GM12878 (cell line): ENCODE measurements at regions not wholly inside any gene's neighbourhood (a gene's known extent, or its start where the extent isn't known, plus 50 kb on each side); places are given as distances from the start of the nearest gene placed in this dataset.

Experiments used
- ATAC-seq: fragments of 200-7000 bp; cut with Tn5 transposase; 3 replicates; pipeline ENCODE4 v1.9.1; 2020; ENCODE audit warnings: mild to moderate bottlenecking, moderate library complexity
- BruUV-seq: library from RNA; stranded (reverse); fragments of 400-500 nt; replicated peaks from 2 replicates; lab custom pipeline; 2021; lab: Mats Ljungman, UMichigan
- CTCF ChIA-PET: fragments of 300-600 bp; sonication (Branson Sonifier 250); formaldehyde crosslinking; extraction: SDS; loops from one replicate; lab custom pipeline; 2021; ENCODE audit warnings: inconsistent platforms; lab: Yijun Ruan, JAX
- POLR2A ChIA-PET: fragments of 350-600 bp; formaldehyde crosslinking; extraction: SDS; loops from one replicate; lab custom pipeline; 2021; ENCODE audit warnings: inconsistent platforms; lab: Charles Lee
- RAD21 ChIA-PET: fragments of 300-600 bp; sonication (Branson Sonifier 250); formaldehyde crosslinking; loops from one replicate; lab custom pipeline; 2023; ENCODE audit warnings: antibody characterized with exemption; ENCODE audit not compliant: unreplicated experiment; lab: Charles Lee
- SMC1A ChIA-PET: fragments of 300-600 bp; sonication (Branson Sonifier 250); formaldehyde crosslinking; loops from one replicate; lab custom pipeline; 2023; ENCODE audit not compliant: unreplicated experiment, uncharacterized antibody; lab: Charles Lee
- DNase-seq: peaks from one replicate; pipeline ENCODE4 v3.0.0-alpha.2; 2011; ENCODE audit warnings: low read depth, low spot score
- FAIRE-seq: peaks from 3 replicates; lab custom pipeline; 2011; peaks lifted over from hg19 to GRCh38; lab: Jason Lieb, UNC
- H2AFZ ChIP-seq: 2 replicates; pipeline ENCODE4 v1.6.0; 2011; ENCODE audit warnings: low read depth, low read length, control low read depth; ENCODE audit not compliant: control insufficient read depth
- H3K27ac ChIP-seq: 2 replicates; pipeline ENCODE4 v1.5.1; 2011; ENCODE audit warnings: control low read depth; ENCODE audit not compliant: control insufficient read depth, insufficient read depth
- H3K27me3 ChIP-seq, 2 experiments: replicated peaks in 1 of 2; 2 replicates each; pipeline versions ENCODE4 v1.6.0 to v1.6.1; 2011; ENCODE audit warnings: low read length in 1 of 2; ENCODE audit not compliant: control insufficient read depth in 2 of 2, insufficient read depth in 2 of 2
- H3K36me3 ChIP-seq, 2 experiments: 2 replicates each; pipeline ENCODE4 v1.5.1; 2011; ENCODE audit warnings: low read length in 1 of 2; ENCODE audit not compliant: control insufficient read depth in 2 of 2, insufficient read depth in 2 of 2
- H3K4me1 ChIP-seq: 2 replicates; pipeline ENCODE4 v1.6.1; 2011; ENCODE audit warnings: mild to moderate bottlenecking, low read length, moderate library complexity, mixed read lengths; ENCODE audit not compliant: control insufficient read depth, insufficient read depth
- H3K4me2 ChIP-seq: 2 replicates; pipeline ENCODE4 v1.6.0; 2011; ENCODE audit warnings: control low read depth; ENCODE audit not compliant: control insufficient read depth, insufficient read depth
- H3K4me3 ChIP-seq: fragments of 200-600 bp; sonication (generic); 2 replicates; pipeline ENCODE4 v1.5.1; 2016
- H3K79me2 ChIP-seq: 2 replicates; pipeline ENCODE4 v1.6.0; 2011; ENCODE audit warnings: low read length; ENCODE audit not compliant: control insufficient read depth, insufficient read depth
- H3K9ac ChIP-seq: 2 replicates; pipeline ENCODE4 v1.8.0; 2011; ENCODE audit warnings: low read length, control low read depth, mixed read lengths; ENCODE audit not compliant: control insufficient read depth, insufficient read depth
- H3K9me3 ChIP-seq: replicated peaks from 3 replicates; pipeline ENCODE4 v1.5.1; 2011; ENCODE audit warnings: mild to moderate bottlenecking, low read length; ENCODE audit not compliant: control insufficient read depth, insufficient read depth
- H4K20me1 ChIP-seq: 2 replicates; pipeline ENCODE4 v1.6.0; 2011; ENCODE audit not compliant: control insufficient read depth, insufficient read depth
- CHD2 ChIP-seq: IDR thresholded peaks from 2 replicates; pipeline ENCODE4 v1.6.1; 2011; ENCODE audit warnings: low read depth, low read length, improper control_type of control experiment, borderline replicate concordance
- EGR1 ChIP-seq, 2 experiments: IDR thresholded peaks; 1 replicate in 1 of 2; 2 replicates in 1 of 2; pipeline ENCODE4 v1.6.1; 2011 to 2012; ENCODE audit warnings: low read depth in 2 of 2, low read length in 2 of 2, borderline replicate concordance in 1 of 2, mild to moderate bottlenecking in 1 of 2, moderate library complexity in 1 of 2
- ESRRA ChIP-seq: IDR thresholded peaks from 2 replicates; pipeline ENCODE4 v1.6.1; 2012; ENCODE audit warnings: mild to moderate bottlenecking, low read length, improper control_type of control experiment
- MTA2 ChIP-seq: fragments of 450-650 bp; IDR thresholded peaks from 2 replicates; pipeline ENCODE4 v1.6.1; 2016; ENCODE audit warnings: low read depth, mild to moderate bottlenecking, moderate library complexity
- NR2C1 ChIP-seq: fragments of 450-650 bp; IDR thresholded peaks from 2 replicates; pipeline ENCODE4 v1.6.1; 2017; ENCODE audit warnings: antibody characterized with exemption, mild to moderate bottlenecking, moderate library complexity
- NR2F1 ChIP-seq: fragments of 450-650 bp; conservative IDR thresholded peaks from 2 replicates; pipeline ENCODE4 v1.6.1; 2017; ENCODE audit warnings: mild to moderate bottlenecking
- RCOR1 ChIP-seq: conservative IDR thresholded peaks from 2 replicates; pipeline ENCODE4 v1.6.1; 2012; ENCODE audit warnings: low read depth, low read length, improper control_type of control experiment
- RUNX3 ChIP-seq: IDR thresholded peaks from 2 replicates; pipeline ENCODE4 v1.6.1; 2012; ENCODE audit warnings: low read length, inconsistent platforms
- SMAD5 ChIP-seq: IDR thresholded peaks from 2 replicates; pipeline ENCODE4 v1.6.1; 2016; ENCODE audit warnings: antibody characterized with exemption, low read depth
- SMARCA5 ChIP-seq: fragments of 450-650 bp; IDR thresholded peaks from 2 replicates; pipeline ENCODE4 v1.6.1; 2017; ENCODE audit warnings: mild to moderate bottlenecking
- SREBF1 ChIP-seq: IDR thresholded peaks from 2 replicates; pipeline ENCODE4 v1.6.1; 2012; ENCODE audit warnings: mild to moderate bottlenecking, low read length
- WGBS: methylation state at CpG from one replicate; pipeline ENCODE4 v1.1.6; 2016; ENCODE audit warnings: low lambda C conversion rate; ENCODE audit not compliant: insufficient replicate concordance, insufficient coverage; ENCODE audit errors: missing lambda C conversion rate; 5-methylcytosine and 5-hydroxymethylcytosine counted together
- in situ Hi-C: fragments of 300-500 bp; cut with MboI; formaldehyde crosslinking; loops from 9 replicates; pipeline ENCODE4 v1.14.3; 2018; ENCODE audit warnings: mixed read lengths
- intact Hi-C: fragments of 100-400 bp; cut with micrococcal nuclease; formaldehyde crosslinking; loops from one replicate; pipeline ENCODE4 v1.14.2; 2022; ENCODE audit not compliant: unreplicated experiment
- TF ChIP-seq, protein P1 (sequence below): IDR thresholded peaks from 2 replicates; pipeline ENCODE4 v1.6.1; 2011; ENCODE audit warnings: borderline replicate concordance, low read depth, mild to moderate bottlenecking, moderate library complexity, mixed read lengths, low read length; ENCODE audit not compliant: insufficient read depth; ENCODE audit errors: extremely low read length
- TF ChIP-seq, protein P2 (sequence below): IDR thresholded peaks from 2 replicates; pipeline ENCODE4 v1.6.1; 2011; ENCODE audit warnings: mild to moderate bottlenecking, low read depth, low read length, moderate library complexity; ENCODE audit not compliant: insufficient replicate concordance
- TF ChIP-seq, protein P3 (sequence below): fragments of 450-650 bp; IDR thresholded peaks from 2 replicates; pipeline ENCODE4 v1.6.1; 2017; ENCODE audit warnings: antibody characterized with exemption, mild to moderate bottlenecking, moderate library complexity

DNA sequence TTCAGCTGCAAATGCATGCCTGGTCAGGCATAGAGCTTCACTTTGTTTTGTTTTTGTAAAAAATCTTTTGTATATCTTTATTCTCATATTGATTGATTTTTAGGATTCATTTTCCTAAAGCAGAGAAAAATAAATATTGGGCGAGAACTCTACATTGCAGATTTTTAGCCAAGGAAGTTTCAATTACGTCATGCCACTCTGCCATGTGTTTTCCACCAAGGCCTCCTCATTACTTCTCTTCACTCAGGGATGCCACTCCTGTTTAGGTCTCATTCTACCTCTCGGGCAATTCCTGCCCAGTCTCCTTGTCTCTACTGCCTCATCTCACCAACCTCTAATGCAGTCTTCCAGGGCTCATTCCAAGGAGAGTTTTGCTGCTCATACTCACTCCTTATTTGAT, 497.3 kb upstream of the SPTLC3 start:
- RAD21 ChIA-PET: no interaction called here
- CTCF ChIA-PET: no interaction called here
- H3K79me2 ChIP-seq: no peaks in the 10 kb centered on the region
- no TSS peak for BruUV-seq
- no peak overlapping the region for H2AFZ ChIP-seq
- no peak for TF ChIP-seq ESRRA
- TF ChIP-seq, protein P1, sequence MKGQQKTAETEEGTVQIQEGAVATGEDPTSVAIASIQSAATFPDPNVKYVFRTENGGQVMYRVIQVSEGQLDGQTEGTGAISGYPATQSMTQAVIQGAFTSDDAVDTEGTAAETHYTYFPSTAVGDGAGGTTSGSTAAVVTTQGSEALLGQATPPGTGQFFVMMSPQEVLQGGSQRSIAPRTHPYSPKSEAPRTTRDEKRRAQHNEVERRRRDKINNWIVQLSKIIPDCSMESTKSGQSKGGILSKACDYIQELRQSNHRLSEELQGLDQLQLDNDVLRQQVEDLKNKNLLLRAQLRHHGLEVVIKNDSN: no peak
- no peak for TF ChIP-seq RUNX3
- no peak for TF ChIP-seq SREBF1
- TF ChIP-seq EGR1 (IDR thresholded peaks at IDR 0.05; ENCODE audit: borderline replicate concordance in 1 of 2, low read depth in 2 of 2, low read length in 2 of 2): no peak
- TF ChIP-seq SMARCA5: no peak
- H3K9me3 ChIP-seq: no peaks in the 10 kb centered on the region
- SMC1A ChIA-PET: no interaction called here
- POLR2A ChIA-PET: no interaction called here
- H3K27ac ChIP-seq: no peak overlapping the region
- H3K9ac ChIP-seq: no peak overlapping the region
- FAIRE-seq: no peak
- no peak overlapping the region for H3K4me2 ChIP-seq
- H3K4me1 ChIP-seq: no peaks in the 10 kb centered on the region
- H3K27me3 ChIP-seq: no peaks in the 10 kb centered on the region
- H3K36me3 ChIP-seq: no peaks in the 10 kb centered on the region
- no peak overlapping the region for H3K4me3 ChIP-seq
- intact Hi-C loops (no loop called here), in situ Hi-C loops (no loop called here)
- ATAC-seq: no peak
- DNase-seq: no peak
- no peaks in the 10 kb centered on the region for H4K20me1 ChIP-seq
- WGBS: 5% methylated on average over 3 of the region's 3 CpGs

DNA sequence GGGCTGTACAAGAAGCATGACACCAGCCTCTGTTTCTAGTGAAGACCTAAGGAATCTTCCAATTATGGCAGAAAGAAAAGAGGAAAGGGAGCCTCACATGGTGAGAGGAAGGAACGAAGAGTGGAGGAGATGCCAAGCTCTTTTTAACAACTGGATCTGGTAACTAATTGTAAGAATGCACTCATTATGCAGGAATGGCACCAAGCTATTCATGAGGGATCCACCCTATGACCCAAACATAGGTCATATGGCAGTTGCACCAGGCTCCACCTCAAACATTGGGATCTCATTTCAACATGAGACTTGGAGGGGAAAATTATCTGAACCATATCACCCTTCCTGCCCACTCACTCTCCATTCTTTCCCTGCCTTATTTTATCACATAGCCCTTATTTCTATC, 496.0 kb upstream of the SPTLC3 start:
- no peak for ATAC-seq
- ChIA-PET CTCF (no interaction called here), POLR2A (no interaction called here), RAD21 (no interaction called here), SMC1A (no interaction called here)
- WGBS: 5% methylated on average over 1 of the region's 1 CpG
- Histone ChIP-seq H3K79me2 (no peaks in the 10 kb centered on the region), H3K27me3 (no peaks in the 10 kb centered on the region), H3K4me3 (no peak overlapping the region), H3K9ac (no peak overlapping the region), H3K9me3 (no peaks in the 10 kb centered on the region), H4K20me1 (no peaks in the 10 kb centered on the region), H3K36me3 (no peaks in the 10 kb centered on the region), H3K4me1 (no peaks in the 10 kb centered on the region), H3K4me2 (no peak overlapping the region), H2AFZ (no peak overlapping the region), H3K27ac (no peak overlapping the region)
- in situ Hi-C loops: no loop called here
- BruUV-seq: no TSS peak
- intact Hi-C loops: no loop called here
- DNase-seq: no peak
- FAIRE-seq: no peak
- no peak for TF ChIP-seq NR2C1
- TF ChIP-seq, protein P2, sequence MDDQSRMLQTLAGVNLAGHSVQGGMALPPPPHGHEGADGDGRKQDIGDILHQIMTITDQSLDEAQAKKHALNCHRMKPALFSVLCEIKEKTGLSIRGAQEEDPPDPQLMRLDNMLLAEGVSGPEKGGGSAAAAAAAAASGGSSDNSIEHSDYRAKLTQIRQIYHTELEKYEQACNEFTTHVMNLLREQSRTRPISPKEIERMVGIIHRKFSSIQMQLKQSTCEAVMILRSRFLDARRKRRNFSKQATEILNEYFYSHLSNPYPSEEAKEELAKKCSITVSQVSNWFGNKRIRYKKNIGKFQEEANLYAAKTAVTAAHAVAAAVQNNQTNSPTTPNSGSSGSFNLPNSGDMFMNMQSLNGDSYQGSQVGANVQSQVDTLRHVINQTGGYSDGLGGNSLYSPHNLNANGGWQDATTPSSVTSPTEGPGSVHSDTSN: no peak
- no peak for TF ChIP-seq CHD2
- TF ChIP-seq NR2F1: no peak
- no peak for TF ChIP-seq MTA2
- TF ChIP-seq RCOR1: no peak
- TF ChIP-seq, protein P3, sequence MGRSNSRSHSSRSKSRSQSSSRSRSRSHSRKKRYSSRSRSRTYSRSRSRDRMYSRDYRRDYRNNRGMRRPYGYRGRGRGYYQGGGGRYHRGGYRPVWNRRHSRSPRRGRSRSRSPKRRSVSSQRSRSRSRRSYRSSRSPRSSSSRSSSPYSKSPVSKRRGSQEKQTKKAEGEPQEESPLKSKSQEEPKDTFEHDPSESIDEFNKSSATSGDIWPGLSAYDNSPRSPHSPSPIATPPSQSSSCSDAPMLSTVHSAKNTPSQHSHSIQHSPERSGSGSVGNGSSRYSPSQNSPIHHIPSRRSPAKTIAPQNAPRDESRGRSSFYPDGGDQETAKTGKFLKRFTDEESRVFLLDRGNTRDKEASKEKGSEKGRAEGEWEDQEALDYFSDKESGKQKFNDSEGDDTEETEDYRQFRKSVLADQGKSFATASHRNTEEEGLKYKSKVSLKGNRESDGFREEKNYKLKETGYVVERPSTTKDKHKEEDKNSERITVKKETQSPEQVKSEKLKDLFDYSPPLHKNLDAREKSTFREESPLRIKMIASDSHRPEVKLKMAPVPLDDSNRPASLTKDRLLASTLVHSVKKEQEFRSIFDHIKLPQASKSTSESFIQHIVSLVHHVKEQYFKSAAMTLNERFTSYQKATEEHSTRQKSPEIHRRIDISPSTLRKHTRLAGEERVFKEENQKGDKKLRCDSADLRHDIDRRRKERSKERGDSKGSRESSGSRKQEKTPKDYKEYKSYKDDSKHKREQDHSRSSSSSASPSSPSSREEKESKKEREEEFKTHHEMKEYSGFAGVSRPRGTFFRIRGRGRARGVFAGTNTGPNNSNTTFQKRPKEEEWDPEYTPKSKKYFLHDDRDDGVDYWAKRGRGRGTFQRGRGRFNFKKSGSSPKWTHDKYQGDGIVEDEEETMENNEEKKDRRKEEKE: no peak
- no peak for TF ChIP-seq SMAD5
